HG03439 (cell line): ENCODE measurements at regions not wholly inside any gene's neighbourhood (a gene's known extent, or its start where the extent isn't known, plus 50 kb on each side); places are given as distances from the start of the nearest gene placed in this dataset.
"Not testable (repeated sequence)": the region's sequence is repeated elsewhere in the genome, so short reads cannot be mapped to it uniquely, and the experiment has no call there.

Experiments used
- ATAC-seq: cut with Tn5 transposase; IDR thresholded peaks from one replicate; pipeline ENCODE4 v1.9.1; 2021; ENCODE audit warnings: mild to moderate bottlenecking, moderate library complexity; ENCODE audit not compliant: unreplicated experiment

DNA sequence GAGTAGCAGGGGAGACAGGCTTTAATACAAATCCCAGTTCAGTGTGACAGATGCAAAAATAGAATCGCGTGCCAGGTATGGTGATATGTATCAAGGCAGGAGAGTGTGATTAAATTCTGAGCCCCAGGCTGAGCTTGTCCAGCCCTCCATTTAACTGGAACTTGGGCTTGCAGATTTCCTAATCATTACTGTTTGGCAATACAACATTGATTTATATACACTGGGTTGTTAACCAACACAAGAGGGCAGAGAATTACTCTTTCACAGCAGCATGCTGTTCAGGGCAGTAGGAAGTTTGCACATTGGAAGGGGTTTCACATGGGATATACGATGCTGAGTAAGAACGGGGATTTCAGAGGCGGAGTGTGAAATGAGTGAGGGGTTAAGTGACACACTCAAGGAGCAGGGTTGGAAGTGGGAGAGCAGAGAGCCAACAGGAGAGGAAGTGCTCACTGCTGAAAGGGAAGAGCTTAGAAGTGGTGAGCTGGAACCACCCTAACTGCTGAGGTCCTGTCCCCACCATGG lies 70.8 kb upstream of the ATXN1 start:
- ATAC-seq = no peak

DNA sequence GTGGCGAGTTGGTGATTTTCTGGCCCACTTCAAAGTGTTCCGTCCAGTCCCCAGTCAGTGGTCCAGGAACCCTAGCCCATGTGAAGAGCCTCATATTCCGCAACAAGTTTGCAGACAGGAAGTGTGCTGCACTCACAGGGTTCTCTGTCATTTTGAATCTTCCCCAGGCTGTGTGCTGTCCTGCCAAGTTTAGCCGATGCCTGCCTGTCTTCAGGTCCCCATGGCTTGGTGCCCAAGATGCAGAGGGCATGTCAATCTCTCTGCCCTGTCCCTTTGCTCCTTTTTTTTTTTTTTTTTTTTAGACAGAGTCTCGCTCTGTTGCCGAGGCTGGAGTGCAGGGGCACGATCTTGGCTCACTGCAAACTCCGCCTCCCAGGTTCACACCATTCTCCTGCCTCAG lies 69.9 kb upstream of the ATXN1 start:
- ATAC-seq = no peak

DNA sequence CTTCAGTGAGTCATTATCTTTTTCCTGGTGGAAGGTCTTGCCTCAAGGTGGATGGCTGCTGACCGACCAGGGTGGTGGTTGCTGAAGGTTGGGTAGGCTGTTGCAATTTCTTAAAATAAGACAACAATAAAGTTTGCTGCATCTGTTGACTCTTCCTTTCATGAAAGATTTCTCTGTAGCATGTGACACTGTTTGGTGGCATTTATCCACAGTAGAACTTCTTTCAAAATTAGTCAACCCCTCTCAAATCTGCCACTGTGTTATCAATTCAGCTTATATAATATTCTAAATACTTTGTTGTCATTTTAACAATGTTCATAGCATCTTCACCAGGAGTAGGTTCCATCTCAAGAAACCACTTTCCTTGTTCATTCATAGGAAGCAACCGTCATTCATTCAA lies 66.8 kb upstream of the ATXN1 start:
- no peak for ATAC-seq

DNA sequence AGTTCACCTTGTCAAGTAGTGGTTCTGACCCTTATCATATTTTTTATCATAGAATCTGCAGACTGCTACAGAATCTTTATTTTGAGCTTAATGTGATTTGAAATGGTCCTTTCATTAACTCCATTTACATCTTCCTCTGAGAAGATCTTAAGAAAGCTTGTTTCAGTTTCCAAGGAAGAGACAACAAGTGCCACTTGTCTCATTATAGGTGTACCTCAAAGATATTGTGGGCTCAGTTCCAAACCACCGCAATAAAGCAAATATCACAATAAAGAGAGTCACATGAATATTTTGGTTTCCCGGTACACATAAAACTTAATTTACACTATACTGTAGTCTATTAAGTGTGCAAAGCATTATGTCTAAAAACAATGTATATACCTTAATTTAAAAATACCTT lies 66.4 kb upstream of the ATXN1 start:
- no peak for ATAC-seq

DNA sequence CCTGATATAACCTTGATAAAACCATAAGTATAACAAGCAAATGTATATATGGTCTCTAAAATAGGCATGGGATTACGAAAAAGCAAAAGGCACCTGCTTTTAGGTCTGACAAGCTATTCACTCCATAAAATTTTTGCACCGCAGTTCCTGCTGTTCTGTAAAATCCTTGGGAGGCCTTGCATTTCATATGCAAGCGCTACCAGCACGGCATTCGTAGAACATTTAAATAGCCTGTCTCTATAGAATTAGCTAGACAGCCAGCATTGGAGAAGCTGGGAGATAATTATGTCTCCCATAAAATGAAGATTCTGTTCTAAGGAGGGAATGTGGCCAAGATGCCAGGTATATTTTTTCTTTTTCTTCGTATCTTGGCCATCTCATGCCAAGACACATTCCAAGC lies 64.5 kb upstream of the ATXN1 start:
- ATAC-seq = no peak

DNA sequence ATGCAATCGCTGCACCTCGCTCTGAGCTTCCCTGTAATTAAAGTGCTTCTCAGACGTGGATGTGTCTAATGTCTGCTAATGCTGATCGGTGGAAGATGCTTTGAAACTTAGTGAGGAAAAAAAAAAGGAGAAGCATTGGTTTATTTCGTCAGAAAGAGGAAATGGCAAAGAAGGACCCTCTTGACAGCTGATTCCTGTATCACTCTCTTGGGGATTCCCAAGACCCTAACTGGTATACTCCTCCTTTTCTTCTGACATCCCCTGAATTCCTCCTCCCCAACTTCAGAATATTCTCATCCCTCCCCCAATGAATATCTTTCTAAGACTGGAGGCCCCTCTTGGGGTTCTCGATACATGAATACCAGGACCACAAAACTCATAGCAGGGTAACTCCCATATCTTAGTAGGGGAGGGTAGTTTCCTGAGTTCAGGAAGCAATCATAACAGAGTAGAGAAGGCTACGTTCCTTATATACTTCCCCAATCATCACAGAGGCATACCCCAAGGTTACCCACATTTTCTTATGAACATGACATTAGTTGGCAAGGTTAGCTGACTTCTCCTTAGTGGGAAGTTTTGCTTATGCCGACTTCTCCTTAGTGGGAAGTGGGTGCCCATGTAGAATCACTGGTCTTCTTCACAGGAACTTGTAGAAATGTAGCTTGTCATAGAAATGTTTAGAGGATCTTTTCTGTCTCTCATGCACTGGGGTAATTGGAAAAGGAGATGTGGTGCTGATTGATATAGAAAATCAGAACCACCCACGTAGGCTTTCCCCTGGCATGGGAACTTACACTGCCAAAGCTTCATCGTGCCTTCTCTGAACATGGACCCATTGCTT lies 63.8 kb upstream of the ATXN1 start:
- no peak for ATAC-seq

DNA sequence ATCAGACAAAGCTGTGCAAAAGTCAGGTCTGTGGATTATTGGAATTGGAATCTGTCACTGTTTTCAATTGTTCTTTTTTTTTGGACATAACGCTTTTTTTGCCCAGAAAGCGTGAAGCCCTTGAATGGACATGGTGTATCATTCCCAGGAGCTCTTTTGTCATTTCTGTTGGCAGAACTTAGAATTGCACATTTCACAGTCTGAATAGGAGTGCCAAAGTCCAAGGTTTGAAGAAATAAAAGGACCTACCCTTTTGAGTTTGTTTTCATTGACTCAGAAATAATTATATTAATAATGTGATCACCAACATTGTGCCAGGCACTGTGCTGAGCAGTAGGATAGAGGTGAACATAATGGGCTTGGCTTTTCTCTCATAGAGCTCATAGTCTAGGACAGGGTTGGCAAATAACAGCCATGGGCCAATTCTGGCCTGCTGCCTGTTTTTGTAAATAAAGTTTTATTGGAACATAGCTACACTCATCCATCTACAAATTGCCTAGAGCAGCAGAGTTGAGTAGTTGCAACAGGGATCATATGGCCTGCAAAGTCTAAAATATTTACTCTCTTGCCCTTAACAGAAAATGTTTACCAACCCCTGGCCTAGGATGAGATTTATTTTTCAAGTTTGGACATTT lies 62.6 kb upstream of the ATXN1 start:
- no peak for ATAC-seq

DNA sequence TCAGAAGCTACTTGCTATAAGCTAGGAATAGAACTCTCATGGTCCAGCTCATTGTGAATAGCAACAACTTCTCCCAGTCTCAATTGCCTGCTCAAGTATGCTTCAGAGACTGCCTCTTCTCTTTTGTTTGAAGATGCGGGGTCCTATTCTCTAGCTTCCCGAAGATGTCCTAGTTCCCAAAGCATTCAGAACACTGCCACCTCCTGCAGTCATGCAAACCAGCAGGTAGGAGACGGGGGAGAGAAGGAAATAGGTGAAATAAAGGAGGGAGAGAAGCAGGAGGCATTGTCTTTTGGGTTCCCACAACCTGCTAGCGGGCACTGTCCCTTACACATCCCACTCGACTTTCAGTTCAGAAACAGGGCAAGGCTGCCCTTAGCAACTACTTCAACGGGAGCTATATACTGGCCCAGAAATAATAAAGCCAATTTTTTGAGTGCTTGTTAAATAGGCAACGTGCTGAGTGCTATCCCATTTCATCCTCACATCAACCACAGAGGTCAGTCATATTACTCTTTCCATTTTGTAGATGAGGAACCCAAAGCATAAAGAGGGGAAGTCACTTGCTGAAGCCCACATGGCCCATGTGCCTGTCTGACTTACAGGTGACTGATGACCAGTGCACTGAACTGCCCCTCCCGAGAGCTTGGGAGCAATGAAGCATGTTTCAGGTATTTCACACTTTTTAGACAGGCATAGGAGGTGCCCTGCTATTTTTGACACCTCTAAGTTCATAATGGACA lies 61.9 kb upstream of the ATXN1 start:
- ATAC-seq = no peak

DNA sequence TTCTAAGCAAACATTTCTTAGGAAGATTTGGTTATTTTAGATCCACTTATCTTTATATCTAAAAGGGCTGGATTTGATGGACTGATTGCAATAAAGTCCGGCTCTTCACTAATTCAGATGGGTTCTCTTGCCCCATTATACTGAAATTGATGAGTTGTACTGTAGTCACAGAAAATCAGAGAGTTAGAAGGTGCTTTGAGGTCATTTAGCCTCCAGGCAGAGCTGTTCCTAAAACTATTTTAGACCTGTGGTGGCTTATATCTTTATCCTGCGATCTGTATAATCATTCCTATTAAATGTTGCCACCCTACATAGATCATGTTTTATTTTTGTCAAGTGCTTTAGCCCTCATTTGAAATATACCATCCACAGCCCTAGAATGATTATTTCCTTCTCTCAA lies 61.3 kb upstream of the ATXN1 start:
- ATAC-seq = no peak

DNA sequence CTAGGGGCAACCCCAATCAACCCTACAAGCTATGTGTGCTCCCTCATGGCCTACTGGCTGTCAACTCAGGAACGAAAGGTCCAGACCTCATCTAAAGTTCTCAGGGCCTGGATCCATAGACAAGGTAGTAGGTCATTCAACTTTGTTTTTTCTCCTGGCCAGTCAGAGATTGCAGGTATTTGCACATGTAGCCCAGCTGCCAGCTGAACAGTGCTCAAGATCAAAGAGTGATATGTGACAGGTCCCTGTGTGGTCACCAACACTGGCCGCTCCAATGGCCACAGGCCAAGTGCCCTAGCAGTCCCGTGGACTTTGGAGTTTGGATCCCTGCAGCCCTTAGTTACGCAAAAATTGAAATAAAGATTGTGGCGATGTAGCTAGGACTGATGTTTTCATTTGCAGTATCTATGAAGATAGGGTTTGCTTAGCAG lies 60.6 kb upstream of the ATXN1 start:
- ATAC-seq = no peak

DNA sequence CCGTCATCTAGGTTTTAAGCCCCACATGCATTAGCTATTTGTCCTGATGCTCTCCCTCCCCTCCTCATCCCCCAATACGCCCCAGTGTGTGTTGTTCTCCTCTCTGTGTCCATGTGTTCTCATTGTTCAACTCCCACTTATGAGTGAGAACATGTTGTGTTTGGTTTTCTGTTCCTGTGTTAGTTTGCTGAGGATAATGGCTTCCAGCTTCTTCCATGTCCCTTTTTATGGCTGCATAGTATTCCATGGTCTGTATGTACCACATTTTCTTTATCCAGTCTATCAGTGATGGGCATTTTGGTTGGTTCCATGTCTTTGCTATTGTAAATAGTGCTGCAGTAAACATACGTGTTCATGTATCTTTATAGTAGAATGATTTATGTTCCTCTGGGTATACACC lies 59.0 kb upstream of the ATXN1 start:
- not testable (repeated sequence) for ATAC-seq

DNA sequence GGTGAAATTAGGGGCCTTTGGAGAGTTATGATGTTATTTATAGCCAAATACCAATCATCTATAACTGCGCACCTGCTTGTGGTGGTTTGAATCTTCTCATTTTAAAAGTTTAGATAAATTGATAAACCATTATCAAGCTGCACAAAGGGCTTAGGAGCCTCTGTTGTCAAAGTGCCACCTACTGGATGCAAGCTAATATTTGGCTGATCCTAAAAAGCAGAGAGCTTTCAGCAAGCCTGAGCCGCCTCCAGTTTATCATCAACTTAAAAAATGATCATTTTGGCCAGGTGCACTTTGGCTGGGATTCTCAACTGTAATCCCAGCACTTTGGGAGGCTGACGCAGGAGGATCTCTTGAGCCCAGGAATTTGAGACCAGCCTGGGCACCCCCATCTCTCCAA lies 58.5 kb upstream of the ATXN1 start:
- ATAC-seq = no peak

DNA sequence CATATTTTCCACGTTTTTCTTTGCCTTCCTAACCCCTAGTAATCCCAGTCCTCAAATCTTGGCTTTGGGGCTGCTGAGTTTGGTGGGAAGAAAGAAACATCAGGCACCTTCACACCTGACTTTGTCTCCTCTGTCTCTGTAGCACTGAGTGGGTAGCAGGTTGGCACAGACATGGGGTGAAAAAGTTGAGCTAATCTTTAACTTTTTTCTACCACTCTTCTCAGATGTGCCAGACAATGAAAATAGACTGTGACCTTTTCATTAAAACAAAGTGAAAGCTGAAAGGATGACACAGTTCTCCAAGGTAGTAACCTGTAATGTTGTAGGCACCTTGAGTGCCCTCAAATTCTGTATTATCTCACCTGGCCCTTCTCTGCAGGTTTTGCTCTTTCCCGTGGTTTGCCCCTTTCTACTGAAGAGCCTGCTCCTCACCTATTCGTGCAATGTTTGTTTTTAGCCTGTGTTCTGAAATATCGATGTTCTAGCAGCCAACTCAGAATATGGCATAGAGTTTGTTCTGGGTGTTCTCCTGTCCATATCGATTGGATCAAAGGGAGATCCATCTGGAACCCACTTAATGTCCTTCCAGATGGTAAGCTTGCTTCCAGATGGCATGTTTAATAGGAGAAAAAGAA lies 57.8 kb upstream of the ATXN1 start:
- no peak for ATAC-seq

DNA sequence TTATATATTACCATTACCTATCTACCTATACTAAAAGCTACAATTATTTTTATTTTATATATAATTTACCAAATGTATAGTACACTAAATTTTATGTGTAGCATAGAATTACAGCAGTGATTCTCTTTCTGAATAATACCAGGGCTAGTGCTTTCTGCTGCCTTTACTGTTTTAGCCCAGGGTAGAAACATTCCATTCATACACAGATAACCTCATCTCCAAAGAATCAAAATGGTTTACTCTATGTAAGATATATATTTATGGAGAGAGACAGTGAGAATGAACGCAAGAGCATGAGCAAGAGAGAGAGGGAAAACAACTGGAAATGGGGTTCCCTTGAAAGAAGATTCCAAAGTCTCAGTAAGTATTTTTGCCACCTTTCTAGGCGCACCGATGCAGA lies 56.3 kb upstream of the ATXN1 start:
- no peak for ATAC-seq

DNA sequence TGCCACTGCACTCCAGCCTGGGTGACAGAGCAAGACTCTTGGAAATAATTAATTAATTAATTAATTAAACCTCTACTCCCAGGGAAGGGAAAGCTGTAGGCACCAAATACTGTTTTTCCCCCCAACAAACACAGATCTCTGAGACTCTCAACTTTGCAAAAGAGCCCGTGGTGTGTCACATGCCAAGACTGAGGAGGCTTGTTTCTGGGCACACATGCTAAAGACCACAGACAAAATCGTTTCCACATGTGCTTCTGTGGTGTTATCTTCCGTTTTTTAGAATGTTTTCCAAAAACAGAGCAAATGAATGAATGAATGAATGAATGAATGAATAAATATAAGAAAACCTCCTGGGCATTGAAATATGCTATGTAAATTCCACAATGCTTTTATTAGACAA lies 55.6 kb upstream of the ATXN1 start:
- ATAC-seq = no peak

DNA sequence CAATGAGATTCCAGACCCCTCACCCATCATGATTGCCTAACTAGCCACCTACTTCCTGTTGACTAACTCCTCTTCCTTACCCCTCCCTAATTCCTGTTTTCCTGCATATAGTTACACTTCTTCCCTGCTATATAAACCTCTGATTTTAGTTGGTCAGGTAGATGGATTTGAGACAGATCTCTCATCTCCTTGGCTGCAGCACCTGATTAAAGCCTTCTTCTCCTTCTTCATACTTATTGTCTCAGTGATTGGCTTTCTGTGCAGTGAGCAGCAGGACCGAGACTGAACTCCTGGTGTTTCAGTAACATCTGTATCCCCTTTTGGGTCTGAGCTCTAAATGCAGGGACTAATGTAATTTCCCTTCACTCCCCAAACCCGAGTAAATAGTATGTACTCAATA lies 51.7 kb upstream of the ATXN1 start:
- ATAC-seq = no peak

DNA sequence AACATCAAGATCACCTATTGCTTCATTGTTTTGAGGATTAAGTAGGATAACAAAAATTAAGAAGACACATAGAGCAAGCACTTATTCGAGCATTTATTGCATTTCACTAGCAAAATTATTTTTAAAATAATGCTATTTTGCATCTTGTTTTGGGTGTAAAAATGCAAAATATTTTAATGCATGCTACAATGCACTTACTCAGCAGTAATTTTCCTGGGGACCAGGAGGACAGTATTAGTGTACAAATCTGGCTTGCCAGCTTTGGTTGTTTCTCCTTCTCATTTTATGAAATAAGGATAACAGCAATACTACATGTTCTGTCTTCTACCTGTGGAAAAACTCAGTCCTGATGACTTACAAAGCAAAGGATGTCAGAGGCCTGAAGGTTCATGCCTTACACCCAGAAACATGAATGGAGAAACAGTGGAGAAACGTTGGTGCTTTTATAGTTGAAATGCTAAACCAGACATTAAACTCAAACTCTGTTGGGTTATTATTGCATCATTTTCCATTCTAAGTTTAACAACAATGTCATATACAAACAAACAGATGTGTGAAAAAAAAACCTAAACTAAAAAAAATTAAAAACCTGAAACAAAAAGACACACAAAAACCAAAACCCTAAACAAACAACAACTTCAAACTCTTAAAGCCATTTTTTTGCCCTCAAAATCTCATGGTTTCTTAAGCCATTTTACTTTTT lies 50.2 kb upstream of the ATXN1 start:
- no peak for ATAC-seq
